Keratinocyte (primary cell): ENCODE measurements at regions not wholly inside any gene's neighbourhood (a gene's known extent, or its start where the extent isn't known, plus 50 kb on each side); places are given as distances from the start of the nearest gene placed in this dataset.

Source experiments
- EZH2 ChIP-seq: IDR thresholded peaks from one replicate; pipeline ENCODE4 v1.6.1; 2012; ENCODE audit warnings: inconsistent platforms, mild to moderate bottlenecking, low read length, moderate library complexity
- TF ChIP-seq, protein P1 (sequence below), 3 experiments: IDR thresholded peaks in 1 of 3; conservative IDR thresholded peaks in 1 of 3; optimal IDR thresholded peaks in 1 of 3; 2 replicates in 2 of 3; 3 replicates in 1 of 3; pipeline versions ENCODE3 to v1.5.1; 2011; ENCODE audit warnings: low read length in 3 of 3, mild to moderate bottlenecking in 3 of 3, moderate library complexity in 2 of 3, control low read depth in 1 of 3, inconsistent platforms in 1 of 3; ENCODE audit not compliant: insufficient read depth in 2 of 3; ENCODE audit errors: extremely low read depth in 1 of 3

DNA sequence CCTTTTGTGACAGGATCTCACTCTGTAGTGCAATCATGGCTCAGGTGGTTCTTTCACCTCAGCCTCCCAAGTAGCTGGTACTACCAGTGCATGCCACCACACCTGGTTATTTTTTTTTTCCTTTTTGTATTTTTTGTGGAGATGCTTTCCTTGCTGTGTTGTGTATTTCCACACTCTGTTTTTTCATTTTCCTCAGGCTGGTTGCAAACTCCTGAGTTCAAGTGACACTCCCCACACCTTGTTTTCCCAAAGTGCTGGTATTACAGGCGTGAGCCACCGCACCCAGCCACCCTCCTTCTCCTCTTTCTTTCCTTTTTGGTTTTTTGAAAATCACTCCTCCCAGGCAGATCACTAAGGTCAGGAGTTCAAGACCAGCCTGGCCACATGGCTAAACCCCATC lies 65.0 kb downstream of the MYCN start:
- TF ChIP-seq, protein P1, sequence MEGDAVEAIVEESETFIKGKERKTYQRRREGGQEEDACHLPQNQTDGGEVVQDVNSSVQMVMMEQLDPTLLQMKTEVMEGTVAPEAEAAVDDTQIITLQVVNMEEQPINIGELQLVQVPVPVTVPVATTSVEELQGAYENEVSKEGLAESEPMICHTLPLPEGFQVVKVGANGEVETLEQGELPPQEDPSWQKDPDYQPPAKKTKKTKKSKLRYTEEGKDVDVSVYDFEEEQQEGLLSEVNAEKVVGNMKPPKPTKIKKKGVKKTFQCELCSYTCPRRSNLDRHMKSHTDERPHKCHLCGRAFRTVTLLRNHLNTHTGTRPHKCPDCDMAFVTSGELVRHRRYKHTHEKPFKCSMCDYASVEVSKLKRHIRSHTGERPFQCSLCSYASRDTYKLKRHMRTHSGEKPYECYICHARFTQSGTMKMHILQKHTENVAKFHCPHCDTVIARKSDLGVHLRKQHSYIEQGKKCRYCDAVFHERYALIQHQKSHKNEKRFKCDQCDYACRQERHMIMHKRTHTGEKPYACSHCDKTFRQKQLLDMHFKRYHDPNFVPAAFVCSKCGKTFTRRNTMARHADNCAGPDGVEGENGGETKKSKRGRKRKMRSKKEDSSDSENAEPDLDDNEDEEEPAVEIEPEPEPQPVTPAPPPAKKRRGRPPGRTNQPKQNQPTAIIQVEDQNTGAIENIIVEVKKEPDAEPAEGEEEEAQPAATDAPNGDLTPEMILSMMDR (optimal IDR thresholded peaks at IDR 0.05 in 1 of 3, IDR thresholded peaks at IDR 0.05 in 1 of 3, conservative IDR thresholded peaks at IDR 0.05 in 1 of 3; ENCODE audit: extremely low read depth in 1 of 3, insufficient read depth in 2 of 3, low read length in 3 of 3), result no peak
- TF ChIP-seq EZH2, result no peak
